ENCODE measurements at regions not wholly inside any gene's neighbourhood (a gene's known extent, or its start where the extent isn't known, plus 50 kb on each side); places are given as distances from the start of the nearest gene placed in this dataset.

GRCh38 chr11:81829976-81830375 lies 903.7 kb downstream of the FAM181B start:
- TF ChIP-seq CEBPB (IDR thresholded peaks at IDR 0.05; ENCODE audit: low read depth, low read length) (no peak), CHD1 (IDR thresholded peaks at IDR 0.05; ENCODE audit: low read depth, low read length) (no peak), CTCF (conservative IDR thresholded peaks at IDR 0.05; ENCODE audit: low read depth, low read length) (no peak)
